ENCODE measurements at regions not wholly inside any gene's neighbourhood (a gene's known extent, or its start where the extent isn't known, plus 50 kb on each side); places are given as distances from the start of the nearest gene placed in this dataset.

DNA sequence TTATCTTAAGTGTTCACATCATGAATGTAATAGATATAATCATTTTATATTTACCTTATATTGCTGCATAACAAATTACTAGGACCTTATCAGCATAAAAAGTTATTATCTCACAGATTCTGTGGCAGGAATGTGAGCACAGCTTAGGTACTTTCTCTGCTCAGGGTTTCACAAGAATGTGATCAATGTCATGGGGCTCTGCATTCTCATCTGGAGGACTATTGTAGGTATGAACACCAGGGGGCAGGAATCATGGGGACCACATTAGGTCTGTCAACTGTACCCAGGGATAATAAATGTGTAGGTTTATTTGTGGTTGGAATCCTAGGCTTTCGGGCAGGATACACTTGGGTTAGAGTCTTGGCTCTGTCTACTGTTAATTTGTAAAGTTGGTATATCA, 519.2 kb downstream of the ARAP2 start:
- no peak for DNase-seq

GRCh38 chr4:35730414-35730813, 513.9 kb downstream of the ARAP2 start:
- no peak for DNase-seq

GRCh38 chr4:35734381-35735098, 509.8 kb downstream of the ARAP2 start:
- no peak for DNase-seq

GRCh38 chr4:35739308-35739707, 505.0 kb downstream of the ARAP2 start:
- no peak for DNase-seq

GRCh38 chr4:35754047-35754446, 490.3 kb downstream of the ARAP2 start:
- no peak for DNase-seq

GRCh38 chr4:35757836-35758235, 486.5 kb downstream of the ARAP2 start:
- DNase-seq = no peak

GRCh38 chr4:35760807-35761206, 483.5 kb downstream of the ARAP2 start:
- DNase-seq = no peak

GRCh38 chr4:35771571-35771970, 472.7 kb downstream of the ARAP2 start:
- no peak for DNase-seq

DNA sequence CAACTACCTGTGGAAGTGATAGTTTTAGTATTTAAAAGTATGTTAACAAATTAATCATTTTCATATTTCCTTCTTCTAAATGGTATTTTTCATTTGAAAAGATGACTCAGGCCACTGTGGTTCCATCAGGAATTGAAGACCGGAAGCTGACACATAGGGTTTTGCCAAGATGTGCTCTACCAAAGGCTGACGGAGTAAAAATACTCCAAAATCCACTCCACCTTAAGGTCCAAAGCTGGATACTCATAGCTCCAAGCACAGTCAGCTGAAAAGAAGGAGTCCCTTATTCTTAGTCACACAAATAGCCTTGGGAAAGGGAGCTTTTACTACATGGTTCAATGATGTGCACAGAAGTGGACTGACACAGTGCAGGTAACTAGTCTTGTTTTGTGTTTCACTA, 472.0 kb downstream of the ARAP2 start:
- no peak for DNase-seq

GRCh38 chr4:35789899-35790574, 454.3 kb downstream of the ARAP2 start:
- no peak for DNase-seq

DNA sequence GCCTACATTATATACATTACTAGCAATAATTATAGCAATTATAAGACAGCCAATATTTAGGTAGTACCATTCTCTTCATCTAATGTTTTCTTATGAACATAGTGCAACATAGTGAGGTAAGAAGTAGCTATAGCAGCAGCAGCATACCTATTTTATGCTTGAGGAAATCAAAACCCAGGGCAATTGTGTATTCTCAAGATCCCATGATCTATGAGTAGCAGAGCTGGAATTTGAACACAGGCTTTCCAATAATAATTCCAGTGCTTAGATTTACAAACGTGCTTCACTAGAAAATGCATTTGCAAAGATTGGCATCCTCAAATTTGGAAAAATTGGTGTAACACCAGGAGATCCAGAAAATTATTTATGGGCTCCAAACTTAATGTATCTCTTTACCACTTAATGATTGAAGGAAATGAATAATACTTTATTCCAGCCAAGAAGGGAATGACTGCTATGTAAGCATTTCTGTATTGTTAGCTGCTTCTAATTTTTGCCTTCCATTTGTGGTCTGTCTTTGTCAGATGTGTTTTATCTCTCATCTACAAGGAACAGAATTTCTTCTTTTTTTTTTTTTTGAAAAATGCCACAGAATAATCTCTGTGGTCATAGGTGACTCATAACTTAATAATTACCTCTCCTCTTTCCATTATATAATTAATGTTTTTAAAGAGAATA, 451.1 kb downstream of the ARAP2 start:
- DNase-seq = no peak

DNA sequence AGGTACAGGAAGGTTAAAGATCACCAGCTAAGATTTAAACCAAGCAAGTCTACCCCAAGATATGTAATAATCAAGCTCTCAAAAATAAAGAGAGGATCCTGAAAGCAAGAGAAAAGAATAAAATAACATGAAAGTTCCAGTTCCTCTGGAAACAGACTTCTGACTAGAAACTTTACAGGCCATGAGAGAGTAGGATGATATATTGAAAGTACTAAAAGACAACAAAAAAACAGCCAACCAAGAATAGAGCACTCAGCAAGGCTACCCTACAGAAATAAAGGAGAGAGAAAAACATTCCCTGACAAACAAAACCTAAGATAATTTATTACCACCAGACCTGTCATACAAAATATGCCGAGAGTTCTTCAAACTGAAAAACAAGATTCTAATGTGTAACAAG, 450.5 kb downstream of the ARAP2 start:
- DNase-seq = no peak

- no peak for DNase-seq
Measured at GRCh38 chr4:35800669-35801068, 443.6 kb downstream of the ARAP2 start.

DNA sequence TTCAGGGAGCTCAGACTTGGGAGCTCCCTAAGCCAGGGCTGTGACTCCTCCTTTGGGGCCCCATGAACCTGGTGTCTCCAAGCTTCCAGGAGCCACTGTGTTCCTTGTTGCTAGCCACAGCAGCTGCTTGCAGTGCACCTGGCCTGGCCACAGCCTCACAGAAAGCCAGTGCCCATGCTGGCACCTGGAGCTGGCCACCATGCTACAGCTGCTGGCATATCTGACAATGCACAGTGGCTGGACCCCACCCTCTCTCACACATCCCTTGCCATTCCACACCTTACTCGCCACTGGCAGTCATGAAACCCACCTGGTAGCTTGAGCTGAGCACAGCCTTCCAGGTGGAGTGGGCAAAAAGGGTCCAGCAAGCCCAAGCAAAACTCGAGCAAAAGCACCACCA, 441.7 kb downstream of the ARAP2 start:
- no peak for DNase-seq

DNA sequence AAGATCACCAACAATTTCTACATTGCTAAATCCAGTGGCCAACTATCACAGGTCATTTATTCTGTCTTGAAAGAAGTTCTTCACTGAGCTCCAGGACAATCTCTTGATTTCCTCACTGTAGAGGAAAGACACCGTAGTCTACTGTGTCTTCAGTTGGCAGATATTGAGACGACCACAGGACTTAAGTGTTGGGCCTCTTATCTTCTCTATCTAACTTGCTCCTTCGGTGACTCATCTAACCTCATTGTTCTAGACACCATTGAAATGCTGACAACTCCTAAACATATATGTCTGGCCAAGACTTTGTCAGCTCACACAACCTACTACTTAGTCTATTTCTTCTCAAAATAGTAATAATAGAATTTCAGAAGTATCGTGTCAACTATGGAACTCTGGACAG, 425.8 kb downstream of the ARAP2 start:
- DNase-seq = no peak

- no peak for DNase-seq
Measured at GRCh38 chr4:35820003-35820402, 424.3 kb downstream of the ARAP2 start.

DNA sequence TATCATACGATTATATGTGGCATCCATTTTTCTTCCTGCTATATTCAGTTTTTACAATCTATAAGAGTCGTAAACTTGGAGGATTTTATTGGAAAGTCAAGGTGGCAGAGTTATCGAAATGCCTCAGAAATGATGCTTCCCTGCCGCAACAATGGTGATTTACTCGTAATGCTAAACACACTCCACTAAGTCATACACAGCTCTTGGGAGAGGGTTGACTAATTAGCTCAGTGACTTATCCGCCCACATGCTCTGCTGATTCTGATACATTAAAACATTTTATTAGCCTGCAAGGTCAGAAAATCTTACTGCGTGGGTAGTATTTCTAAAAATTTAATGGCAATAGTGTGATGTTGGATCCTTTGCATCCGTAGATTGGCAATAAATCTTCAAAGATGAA, 420.1 kb downstream of the ARAP2 start:
- no peak for DNase-seq

GRCh38 chr4:35835893-35836292, 408.4 kb downstream of the ARAP2 start:
- no peak for DNase-seq

- DNase-seq = no peak
Measured at GRCh38 chr4:35836596-35836995, 407.7 kb downstream of the ARAP2 start.

GRCh38 chr4:35867057-35867456, 377.3 kb downstream of the ARAP2 start:
- peak; percentile 73 for DNase-seq

DNA sequence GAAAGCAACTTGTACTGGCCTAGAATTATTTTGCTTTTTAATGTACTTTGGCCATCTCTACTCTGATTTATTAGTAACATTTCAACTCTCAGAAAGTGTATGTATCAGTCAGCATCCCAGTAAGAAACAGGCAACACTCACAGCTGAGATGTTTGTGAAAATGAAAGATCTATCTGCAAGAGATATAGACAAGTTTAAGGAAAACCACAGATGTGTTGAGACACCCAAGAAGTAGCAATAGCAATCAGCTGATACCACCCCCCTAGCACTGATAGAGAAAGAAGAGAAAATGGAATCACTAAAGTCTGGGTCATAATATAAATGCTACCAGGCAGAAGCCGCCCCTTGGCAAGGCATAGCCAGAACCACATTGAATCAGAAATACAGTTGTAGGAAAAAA, 372.0 kb downstream of the ARAP2 start:
- DNase-seq = no peak

DNA sequence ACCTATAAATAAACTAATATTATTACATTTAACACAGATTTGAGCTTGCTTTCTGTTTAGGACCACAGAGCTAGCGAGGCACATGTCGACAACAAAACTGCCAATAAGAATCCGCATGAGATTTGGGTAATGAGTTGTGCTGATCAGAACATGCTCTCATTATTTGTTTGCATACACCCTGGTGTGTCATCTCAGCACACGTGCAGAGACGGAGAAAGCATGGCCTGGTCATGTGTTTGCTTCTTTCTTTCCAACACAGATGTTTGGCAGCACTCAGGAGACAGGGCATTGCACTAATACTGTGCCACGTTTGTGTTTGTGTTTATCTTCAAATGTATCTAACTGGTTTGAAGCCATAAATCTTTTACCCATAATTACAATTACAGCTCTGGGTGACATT, 364.8 kb downstream of the ARAP2 start:
- DNase-seq = no peak

GRCh38 chr4:35883108-35883507, 361.2 kb downstream of the ARAP2 start:
- DNase-seq = no peak

Measured in NCI-H446 treated with DMSO at 0.1 percent for 48 hours (cell line).